Amygdala (tissue), 56 donors: ENCODE measurements at regions not wholly inside any gene's neighbourhood (a gene's known extent, or its start where the extent isn't known, plus 50 kb on each side); places are given as distances from the start of the nearest gene placed in this dataset.
"Not testable (repeated sequence)": the region's sequence is repeated elsewhere in the genome, so short reads cannot be mapped to it uniquely, and the experiment has no call there.

Experiments used
- DNase-seq, 56 donors: peaks; one replicate each; lab custom pipeline; 2025; lab: John Stamatoyannopoulos, UW

DNA sequence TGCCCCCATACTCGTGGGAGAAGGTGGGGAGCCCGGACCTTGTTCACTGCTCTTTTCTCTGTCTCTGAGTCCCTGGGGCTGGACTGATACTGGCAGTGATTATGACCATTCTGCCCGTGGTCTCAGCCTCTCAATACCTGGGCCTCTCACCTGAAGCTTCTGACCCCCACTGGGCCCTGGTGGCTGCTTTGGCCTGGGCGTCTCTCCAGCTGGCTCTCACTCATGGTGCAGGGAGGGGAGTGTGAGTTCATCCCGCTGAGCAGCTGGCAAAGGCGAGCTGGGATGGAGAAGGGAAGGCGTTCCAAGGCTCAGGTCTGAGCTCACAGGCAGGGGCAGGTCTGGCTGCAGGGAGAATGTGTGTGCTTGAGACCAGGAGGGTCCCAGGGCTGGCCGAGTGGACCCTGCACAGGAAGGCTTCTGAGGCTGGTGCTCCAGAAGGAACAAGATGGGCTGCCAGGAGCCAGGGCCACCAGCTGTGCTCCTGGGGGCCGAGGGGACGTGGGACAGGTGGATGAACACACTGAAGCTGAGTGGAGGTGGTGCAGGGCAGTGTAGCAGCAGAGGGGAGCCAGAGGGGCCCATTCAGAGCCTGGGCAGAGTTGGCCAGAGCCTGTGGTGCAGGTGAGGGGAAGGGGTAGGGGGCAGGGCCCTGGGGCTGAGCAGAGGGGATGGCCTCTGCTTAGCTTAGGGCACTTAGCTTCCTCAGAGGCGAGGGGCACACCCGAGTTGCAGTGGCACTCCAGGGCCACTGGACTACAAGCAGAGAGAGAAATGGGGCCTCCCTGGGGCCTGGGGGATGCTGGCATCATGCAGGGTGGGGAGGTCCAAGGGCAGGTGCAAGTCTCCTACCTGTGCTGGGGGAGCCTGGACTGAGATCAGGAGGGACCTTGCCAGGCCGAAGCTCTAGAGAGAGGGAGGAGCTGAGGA lies 122.5 kb downstream of the TMEM121 start:
- not testable (repeated sequence) for DNase-seq

GRCh38 chr14:105652317-105652716 lies 125.9 kb downstream of the TMEM121 start:
- DNase-seq, result not testable (repeated sequence)

DNA sequence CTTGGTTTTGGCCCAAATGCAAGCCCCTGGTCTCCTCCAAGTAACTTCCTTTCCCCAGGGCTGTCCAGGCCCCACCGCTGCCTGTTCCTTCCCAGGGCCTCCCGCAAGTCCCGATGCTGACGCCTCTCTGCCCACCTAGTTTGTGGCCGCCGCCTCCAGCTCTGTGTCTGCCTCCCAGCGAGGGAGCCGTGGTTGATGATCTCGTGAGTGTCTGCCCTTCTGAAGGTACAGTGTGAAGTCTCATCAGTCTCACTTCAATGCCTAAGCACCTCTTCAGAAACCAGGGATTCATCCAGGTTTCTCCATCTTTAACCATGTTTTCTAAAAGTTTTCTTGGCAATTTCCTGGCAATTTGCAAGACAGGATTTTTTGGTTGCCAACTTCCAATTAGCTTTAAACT lies 127.5 kb downstream of the TMEM121 start:
- DNase-seq, result not testable (repeated sequence)

GRCh38 chr14:105659255-105659654 lies 132.9 kb downstream of the TMEM121 start:
- DNase-seq, result not testable (repeated sequence)

DNA sequence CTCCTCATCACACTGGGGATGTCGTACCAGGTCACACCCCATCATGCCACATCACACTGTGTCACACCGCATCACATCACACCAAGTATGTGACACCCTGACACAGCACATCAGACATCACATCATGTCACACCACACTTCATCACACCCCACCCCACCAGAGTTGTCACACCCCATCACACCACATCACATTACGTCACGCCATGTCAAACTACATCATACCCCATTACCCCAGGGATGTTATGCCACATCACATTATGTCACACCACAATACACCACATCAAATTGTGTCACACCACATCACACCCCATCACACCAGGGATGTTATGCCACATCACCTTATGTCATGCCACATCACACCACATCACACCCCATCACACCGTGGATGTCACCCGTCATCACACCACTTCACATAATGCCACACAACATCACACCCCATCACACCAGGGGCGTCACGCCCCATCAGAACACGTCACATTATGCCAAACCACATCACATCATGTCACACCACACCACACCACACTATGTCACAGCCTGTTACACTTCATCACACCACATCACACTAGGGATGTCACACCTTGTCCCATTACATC lies 133.6 kb downstream of the TMEM121 start:
- no peak for DNase-seq

DNA sequence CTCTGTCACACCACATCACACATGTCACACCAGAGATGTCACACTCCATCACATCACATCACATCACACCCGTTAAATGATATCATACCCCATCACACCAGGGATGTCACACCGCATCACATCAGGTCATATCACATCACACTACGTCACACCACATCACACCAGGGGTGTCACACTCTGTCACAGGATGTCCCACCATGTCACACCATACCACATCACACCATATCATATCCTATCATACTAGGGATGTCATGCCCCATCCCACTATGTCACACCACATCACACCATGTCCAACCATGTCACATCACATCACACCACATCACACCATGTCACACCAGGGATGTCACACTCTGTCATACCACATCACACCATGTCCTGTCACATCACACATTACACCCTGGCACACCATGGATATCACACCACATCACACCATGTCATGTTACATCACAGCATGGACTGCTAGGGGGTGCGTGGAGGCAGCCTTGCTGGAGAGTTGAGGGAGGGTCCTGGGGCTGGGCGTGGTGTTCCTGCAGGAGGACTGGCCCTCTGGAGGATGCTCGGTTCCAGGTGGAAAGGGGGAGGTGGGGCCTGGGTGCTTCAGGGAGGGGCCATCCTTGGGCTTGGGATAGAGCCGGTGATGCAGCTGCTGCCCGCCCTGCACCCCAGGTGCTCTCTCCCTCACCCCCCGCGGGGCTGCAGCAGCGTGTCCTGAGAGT lies 134.6 kb downstream of the TMEM121 start:
- no peak for DNase-seq

GRCh38 chr14:105662043-105662442 lies 135.7 kb downstream of the TMEM121 start:
- DNase-seq, result not testable (repeated sequence)

DNA sequence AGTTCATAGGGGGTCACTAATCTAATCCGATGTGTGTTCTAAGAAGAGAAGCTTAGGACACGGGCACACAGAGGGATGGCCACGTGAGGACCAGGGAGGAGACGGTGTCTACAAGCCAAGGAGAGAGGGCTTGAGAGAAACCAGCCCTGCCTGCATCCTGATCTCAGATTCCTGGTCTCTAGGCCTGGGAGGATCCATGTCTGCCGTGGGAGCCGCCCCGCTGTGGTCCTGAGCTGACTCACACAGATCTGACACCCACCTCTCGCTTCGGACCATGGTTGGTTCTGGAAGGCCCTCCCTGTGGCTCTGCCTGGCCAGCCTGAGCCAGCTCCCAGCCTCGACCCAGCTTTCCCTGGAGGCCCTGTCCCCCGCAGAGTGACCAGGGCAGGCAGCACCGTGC lies 136.2 kb downstream of the TMEM121 start:
- not testable (repeated sequence) for DNase-seq

- not testable (repeated sequence) for DNase-seq
Observed at GRCh38 chr14:105663323-105663722, 136.9 kb downstream of the TMEM121 start.

DNA sequence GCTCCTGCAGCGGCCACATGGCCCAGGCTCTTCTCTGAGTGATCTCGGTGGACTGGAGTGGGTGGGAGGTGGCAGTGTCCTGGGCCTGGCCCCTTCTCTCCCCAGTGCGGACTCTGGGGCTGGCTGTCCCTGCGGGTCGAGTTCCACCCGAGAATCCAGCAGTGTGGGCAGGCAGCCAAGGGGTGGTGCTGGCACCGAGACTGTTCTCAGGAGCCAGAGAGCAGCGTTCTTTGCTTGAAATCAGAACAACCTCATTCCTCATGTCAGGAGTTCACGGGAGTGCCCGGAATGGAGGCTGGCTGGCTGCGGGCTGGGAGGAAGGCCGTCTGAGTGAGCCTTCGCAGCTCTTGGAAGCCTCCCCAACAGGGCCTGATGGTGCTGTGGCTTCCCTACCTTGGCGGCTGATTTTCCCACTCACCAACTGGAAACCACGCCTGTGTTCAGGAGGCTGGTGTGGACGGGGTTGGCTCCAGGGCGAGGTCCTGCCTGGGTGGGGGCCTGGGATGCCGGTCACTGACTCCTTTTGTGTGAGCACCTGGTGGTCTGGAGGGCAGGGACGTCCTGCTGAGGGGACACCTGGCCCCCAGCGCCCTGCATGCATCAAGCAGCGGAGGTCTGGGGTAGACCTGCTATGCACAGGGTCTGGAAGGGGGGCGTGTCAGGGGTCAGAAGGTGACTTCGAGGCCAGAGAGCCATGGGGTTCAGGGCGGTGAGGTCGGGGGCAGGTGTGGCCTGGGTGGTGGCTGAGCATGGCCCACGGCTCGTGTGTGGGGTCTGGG lies 137.6 kb downstream of the TMEM121 start:
- DNase-seq, result peak in 5 of 56 donors; percentile 38 to 63 (median 48)

GRCh38 chr14:105664691-105665090 lies 138.3 kb downstream of the TMEM121 start:
- no peak for DNase-seq

DNA sequence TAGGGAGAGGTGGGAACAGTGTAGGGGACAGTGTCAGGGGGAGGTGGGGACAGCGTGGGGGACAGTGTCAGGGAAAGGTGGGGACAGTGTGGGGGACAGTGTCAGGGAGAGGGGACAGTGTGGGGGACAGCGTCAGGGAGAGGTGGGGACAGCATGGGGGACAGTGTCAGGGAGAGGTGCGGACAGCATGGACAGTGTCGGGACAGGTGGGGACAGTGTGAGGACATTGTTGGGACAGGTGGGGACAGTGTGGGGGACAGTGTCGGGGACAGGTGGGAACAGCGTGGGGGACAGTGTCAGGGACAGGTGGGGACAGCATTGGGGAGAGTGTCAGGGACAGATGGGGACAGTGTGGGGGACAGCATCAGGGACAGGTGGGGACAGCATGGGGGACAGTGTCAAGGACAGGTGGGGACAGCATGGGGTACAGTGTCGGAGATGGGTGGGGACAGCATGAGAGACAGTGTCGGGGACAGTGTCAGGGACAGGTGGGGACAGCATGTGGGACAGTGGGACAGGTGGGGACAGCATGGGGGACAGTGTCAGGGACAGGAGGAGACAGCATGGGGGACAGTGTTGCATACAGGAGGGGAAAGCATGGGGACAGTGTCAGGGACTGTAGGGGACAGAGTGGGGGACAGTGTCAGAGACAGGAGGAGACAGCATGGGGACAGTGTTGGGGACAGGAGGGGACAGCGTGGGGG lies 139.0 kb downstream of the TMEM121 start:
- DNase-seq, result no peak

DNA sequence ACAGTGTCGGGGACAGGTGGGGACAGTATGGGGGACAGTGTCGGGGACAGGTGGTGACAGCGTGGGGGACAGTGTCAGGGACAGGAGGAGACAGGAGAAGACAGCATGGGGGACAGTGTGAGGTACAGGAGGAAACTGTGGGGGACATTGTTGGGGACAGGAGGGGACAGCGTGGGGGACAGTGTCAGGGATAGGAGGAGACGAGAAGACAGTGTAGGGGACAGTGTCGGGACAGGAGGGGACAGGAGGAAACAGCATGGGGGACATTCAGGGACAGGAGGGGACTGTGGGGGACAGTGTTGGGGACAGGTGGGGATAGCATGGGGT lies 139.5 kb downstream of the TMEM121 start:
- DNase-seq, result no peak

GRCh38 chr14:105666420-105666819 lies 140.0 kb downstream of the TMEM121 start:
- no peak for DNase-seq

DNA sequence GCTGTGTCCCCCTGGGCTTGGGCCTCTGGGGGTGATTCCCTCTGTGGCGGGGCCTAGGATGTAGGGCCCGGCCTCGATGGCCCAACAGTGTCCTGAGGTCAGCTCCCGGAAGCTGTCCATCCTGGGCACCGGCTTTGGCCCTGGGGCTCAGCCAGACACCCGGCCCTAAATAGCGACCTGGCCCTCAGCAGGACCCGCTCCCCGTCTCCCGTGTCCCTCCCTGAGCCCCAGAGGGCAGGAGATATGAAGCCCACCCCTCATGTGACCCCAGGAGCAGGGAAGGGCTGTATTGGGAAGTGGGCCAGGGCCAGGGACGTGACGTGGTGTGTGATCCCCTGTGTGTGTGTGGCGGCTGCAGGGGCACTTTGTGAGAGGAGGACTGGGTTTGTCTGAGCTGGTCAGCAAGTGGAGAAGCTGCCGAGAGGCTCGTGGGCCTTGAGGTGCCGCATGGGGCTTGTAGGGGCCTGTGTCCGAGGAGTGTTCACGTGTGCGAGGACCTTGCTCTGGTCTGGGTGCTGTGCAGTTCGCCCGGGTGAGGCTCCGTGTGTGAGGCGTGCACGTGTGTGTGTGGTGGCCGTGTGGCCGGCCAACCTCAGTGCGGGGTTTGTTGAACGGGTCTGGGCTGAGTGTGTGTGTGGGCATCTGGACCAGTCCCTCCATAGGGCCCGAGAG lies 140.7 kb downstream of the TMEM121 start:
- DNase-seq, result not testable (repeated sequence)

DNA sequence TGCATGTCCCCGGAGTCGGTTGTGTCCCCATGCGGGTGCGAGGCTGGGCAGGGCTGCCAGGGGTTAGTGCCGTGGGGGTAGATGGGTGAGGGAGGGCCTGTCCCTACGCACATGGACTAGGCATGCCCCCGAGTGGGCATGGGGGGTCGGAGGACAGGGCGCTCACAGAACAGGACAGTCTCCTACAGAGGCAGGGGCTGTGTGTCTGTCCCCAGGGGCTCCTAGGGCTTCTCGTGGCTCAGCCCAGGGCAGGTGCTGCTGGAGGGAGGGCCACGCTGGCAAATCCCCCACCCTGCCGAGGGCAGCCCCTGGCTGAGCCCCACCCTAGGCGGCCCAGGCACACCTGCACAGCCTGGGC lies 141.3 kb downstream of the TMEM121 start:
- not testable (repeated sequence) for DNase-seq

DNA sequence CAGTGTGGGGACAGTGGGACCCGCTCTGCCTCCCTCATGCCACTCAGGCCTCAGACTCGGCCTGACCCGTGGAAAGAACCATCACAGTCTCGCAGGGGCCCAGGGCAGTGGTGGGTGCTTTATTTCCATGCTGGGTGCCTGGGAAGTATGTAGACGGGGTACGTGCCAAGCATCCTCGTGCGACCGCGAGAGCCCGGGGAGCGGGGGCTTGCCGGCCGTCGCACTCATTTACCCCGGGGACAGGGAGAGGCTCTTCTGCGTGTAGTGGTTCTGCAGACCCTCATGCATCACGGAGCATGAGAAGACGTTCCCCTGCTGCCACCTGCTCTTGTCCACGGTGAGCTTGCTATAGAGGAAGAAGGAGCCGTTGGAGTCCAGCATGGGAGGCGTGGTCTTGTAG lies 141.6 kb downstream of the TMEM121 start:
- DNase-seq, result not testable (repeated sequence)

DNA sequence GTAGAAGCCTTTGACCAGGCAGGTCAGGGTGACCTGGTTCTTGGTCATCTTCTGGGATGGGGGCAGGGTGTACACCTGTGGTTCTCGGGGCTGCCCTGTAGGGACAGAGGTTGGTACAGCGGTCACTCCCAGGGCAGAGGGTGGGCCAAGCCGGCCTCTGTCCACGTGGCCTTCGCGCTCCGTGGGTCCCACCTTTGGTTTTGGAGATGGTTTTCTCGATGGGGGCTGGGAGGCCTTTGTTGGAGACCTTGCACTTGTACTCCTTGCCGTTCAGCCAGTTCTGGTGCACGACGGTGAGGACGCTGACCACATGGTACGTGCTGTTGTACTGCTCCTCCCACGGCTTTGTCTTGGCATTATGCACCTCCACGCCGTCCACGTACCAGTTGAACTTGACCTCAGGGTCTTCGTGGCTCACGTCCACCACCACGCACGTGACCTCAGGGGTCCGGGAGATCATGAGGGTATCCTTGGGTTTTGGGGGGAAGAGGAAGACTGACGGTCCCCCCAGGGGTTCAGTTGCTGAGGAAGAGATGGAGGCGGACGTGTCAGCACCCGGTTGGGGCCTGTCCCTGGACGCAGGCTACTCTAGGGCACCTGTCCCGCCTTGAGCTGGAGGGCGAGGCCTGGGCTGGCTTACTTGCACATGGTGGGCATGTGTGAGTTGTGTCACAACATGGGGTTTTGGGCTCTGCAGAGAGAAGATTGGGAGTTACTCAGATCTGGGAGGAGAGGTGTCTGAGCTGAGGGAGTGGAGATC lies 142.3 kb downstream of the TMEM121 start:
- not testable (repeated sequence) for DNase-seq

DNA sequence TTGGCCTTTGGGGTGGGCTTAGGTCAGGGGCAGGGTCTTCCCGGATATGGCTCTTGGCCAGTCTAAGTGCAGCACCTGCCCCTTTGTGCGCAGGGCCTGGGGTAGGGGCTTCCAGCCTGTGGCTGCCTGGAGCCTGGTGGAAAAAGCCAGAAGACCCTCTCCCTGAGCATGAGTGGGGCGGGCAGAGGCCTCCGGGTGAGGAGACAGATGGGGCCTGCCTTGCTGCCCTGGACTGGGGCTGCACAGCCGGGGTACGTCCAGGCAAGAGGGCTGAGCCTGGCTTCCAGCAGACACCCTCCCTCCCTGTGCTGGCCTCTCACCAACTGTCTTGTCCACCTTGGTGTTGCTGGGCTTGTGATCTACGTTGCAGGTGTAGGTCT lies 142.8 kb downstream of the TMEM121 start:
- DNase-seq, result not testable (repeated sequence)
